ENCODE measurements at regions not wholly inside any gene's neighbourhood (a gene's known extent, or its start where the extent isn't known, plus 50 kb on each side); places are given as distances from the start of the nearest gene placed in this dataset.

GRCh38 chrX:80306007-80306406 is 114.2 kb upstream of the TENT5D start:
- no peak for TF ChIP-seq CTCF (IDR thresholded peaks at IDR 0.05)
- TF ChIP-seq POLR2A (IDR thresholded peaks at IDR 0.05), result no peak
